ENCODE measurements at regions not wholly inside any gene's neighbourhood (a gene's known extent, or its start where the extent isn't known, plus 50 kb on each side); places are given as distances from the start of the nearest gene placed in this dataset.

DNA sequence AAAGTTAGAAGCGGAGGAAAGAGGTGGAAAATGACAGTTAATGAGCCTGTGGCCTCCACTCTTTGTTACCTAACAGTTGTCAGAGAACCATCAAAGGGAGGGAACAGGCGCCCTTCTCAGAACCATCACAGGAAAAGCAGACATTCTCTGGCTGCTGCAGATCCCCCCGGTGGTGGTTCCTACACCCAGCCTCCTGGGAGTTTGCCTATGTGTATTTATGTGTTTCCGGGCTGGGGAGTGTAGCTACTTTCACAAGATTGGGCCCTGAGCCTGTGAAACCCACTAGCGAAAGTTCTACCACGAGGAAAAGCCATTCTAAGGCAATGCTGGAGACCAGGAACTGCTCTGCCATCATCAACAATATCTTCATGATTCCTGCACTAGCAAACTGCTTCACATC, 52.7 kb upstream of the BCOR start:
- Histone ChIP-seq H3K27ac (ENCODE audit: insufficient read depth, low read depth, low read length) (no peak overlapping the region), H3K4me1 (ENCODE audit: control insufficient read depth, extremely low read depth, insufficient read depth, low read length) (peaks cover 36% of the 10 kb centered on the region), H3K4me2 (ENCODE audit: insufficient read depth, low read length) (no peak overlapping the region), H2AFZ (ENCODE audit: low read depth, low read length) (no peak overlapping the region), H3K9ac (replicated peaks; ENCODE audit: extremely low read depth, insufficient read depth, low read length) (no peak overlapping the region), H3K27me3 (ENCODE audit: control insufficient read depth in 2 of 2, insufficient read depth in 2 of 2, low read length in 2 of 2) (no peaks in the 10 kb centered on the region), H4K20me1 (replicated peaks; ENCODE audit: control insufficient read depth, extremely low read depth, insufficient read depth, low read length) (no peaks in the 10 kb centered on the region), H3K36me3 (ENCODE audit: control insufficient read depth in 2 of 2, extremely low read depth in 1 of 2, insufficient read depth in 2 of 2, low read length in 2 of 2) (no peaks in the 10 kb centered on the region), H3K9me1 (replicated peaks; ENCODE audit: control insufficient read depth, extremely low read depth, insufficient read depth, low read length) (no peaks in the 10 kb centered on the region), H3K4me3 (replicated peaks in 1 of 3; ENCODE audit: insufficient read depth in 1 of 3, low read depth in 1 of 3, low read length in 3 of 3) (no peak overlapping the region), H3K9me3 (replicated peaks; ENCODE audit: control insufficient read depth, insufficient read depth, low read length) (no peaks in the 10 kb centered on the region), H3K79me2 (ENCODE audit: control insufficient read depth, insufficient read depth, low read length) (no peaks in the 10 kb centered on the region)
- DNase-seq (ENCODE audit: low read depth, low spot score) (no peak), FAIRE-seq (peak; percentile 64)
- dilution Hi-C loops (cut with MboI; ENCODE audit: extremely low pct_ligation_motif_present, low sequenced_read_pairs), result no loop called here
- TF ChIP-seq FOS (IDR thresholded peaks at IDR 0.05; ENCODE audit: borderline replicate concordance, insufficient read depth, low read length), result no peak
- no peak for TF ChIP-seq EZH2 (IDR thresholded peaks at IDR 0.05; ENCODE audit: borderline replicate concordance, low read depth, low read length, severe bottlenecking)
- TF ChIP-seq, protein P1, sequence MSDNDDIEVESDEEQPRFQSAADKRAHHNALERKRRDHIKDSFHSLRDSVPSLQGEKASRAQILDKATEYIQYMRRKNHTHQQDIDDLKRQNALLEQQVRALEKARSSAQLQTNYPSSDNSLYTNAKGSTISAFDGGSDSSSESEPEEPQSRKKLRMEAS (IDR thresholded peaks at IDR 0.05; ENCODE audit: insufficient read depth, insufficient read length), result no peak
- no peak for TF ChIP-seq GATA2 (IDR thresholded peaks at IDR 0.05; ENCODE audit: insufficient read depth, insufficient read length, low read depth, low read length)
- no peak for TF ChIP-seq POLR2AphosphoS5 (IDR thresholded peaks at IDR 0.05; ENCODE audit: insufficient read depth, low read depth, low read length)
- TF ChIP-seq, protein P2, sequence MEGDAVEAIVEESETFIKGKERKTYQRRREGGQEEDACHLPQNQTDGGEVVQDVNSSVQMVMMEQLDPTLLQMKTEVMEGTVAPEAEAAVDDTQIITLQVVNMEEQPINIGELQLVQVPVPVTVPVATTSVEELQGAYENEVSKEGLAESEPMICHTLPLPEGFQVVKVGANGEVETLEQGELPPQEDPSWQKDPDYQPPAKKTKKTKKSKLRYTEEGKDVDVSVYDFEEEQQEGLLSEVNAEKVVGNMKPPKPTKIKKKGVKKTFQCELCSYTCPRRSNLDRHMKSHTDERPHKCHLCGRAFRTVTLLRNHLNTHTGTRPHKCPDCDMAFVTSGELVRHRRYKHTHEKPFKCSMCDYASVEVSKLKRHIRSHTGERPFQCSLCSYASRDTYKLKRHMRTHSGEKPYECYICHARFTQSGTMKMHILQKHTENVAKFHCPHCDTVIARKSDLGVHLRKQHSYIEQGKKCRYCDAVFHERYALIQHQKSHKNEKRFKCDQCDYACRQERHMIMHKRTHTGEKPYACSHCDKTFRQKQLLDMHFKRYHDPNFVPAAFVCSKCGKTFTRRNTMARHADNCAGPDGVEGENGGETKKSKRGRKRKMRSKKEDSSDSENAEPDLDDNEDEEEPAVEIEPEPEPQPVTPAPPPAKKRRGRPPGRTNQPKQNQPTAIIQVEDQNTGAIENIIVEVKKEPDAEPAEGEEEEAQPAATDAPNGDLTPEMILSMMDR (IDR thresholded peaks at IDR 0.05; ENCODE audit: extremely low read depth in 1 of 2, insufficient read depth in 1 of 2, low read depth in 1 of 2, low read length in 2 of 2), result peak in 1 of 2 donors; percentile 11
- TF ChIP-seq POLR2A (IDR thresholded peaks at IDR 0.05; ENCODE audit: low read depth, low read length), result no peak
- TF ChIP-seq MYC (IDR thresholded peaks at IDR 0.05; ENCODE audit: low read depth, low read length), result no peak
- ChIA-PET POLR2A (no interaction called here), CTCF (interaction anchor here (1.5 kb wide), 1 partner anchor 52 kb away, joined by 4 read pairs; no protein-coding TSS in a partner anchor)
- intact Hi-C loops (cut with micrococcal nuclease), result loop anchor here (5.0 kb wide), 2 partner anchors 138 to 328 kb away; no protein-coding TSS in a partner anchor
- BruUV-seq (replicated peaks), result no TSS peak

Measured in endothelial cell of umbilical vein (primary cell).